ENCODE measurements at regions not wholly inside any gene's neighbourhood (a gene's known extent, or its start where the extent isn't known, plus 50 kb on each side); places are given as distances from the start of the nearest gene placed in this dataset.

DNA sequence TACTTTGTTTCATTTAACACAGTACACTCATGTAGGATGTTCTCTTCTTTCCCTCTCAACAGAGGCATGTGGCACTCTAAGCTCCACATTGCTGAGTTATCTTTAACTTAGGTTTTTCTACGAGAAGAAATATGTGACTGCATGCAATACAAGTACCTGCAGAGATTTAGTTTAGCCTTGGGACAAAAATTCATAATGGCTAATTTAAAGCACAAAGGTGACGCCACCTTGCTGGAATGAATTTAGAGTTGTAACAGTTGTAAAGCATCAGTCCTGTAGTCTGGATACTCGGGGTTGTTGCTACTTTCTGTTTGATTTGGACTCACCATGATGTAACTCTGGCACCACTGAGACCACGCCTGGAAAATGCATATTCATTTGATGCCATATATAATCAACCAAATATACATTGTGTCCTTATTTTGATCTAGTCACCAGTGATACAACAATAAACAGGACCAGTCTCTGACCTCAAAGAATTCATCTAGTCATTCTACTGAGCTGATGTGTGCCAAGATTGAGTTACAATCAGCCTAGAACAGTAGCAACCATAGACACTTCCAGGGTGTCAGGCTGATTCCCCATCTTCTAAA, 451.0 kb upstream of the ZFP42 start:
- DNase-seq = no peak

DNA sequence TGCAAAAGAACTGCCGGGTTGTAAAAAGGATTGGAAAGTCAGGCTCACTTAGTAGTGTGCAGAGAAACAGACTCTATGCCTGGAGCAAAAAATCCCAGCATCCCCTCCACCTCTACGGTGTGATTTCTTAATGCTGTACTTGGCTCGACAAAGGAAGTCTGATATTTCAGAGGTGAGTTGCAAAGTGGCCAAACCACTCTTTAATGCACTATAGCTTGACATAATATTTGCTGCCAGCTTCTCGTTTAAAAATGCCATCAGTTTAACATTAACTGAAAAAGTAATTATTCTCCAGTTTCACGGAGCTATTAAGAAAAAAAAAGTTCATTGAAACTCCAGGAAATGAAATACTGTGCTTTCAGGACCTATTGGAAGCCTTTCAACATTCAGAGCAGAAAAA, 448.3 kb upstream of the ZFP42 start:
- DNase-seq = no peak

DNA sequence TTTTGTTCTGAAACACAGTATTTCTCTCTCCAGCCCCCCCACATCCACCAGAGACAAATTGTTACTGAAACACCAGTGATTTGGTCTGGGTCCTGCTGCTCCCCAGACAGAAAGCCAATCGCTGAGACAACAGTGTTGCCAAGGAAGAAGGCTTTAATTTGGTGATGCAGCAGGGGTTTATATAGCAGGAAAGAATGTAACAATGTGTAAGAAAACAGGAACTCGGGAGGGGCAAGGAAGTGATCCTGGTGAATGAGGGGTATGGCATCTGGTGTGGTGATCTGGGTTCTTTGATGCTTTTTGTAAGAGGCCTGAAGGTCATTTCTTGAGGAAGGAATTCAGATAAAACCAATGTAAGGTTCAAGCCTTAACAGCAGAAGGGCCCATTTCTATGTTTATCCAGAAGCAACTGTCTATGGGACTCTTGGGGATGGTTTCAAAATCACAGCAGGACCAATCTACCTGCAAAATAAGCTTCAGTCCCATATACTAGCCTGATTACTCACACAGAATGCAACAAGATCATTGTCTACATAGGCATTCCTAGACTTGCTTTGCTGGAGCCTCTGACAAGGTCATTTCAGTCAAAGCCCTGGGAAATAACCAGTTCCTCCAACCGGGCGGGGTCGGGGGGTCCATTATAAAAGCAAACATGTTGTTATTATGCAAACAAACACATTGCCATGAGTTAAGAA, 445.2 kb upstream of the ZFP42 start:
- DNase-seq = no peak

DNA sequence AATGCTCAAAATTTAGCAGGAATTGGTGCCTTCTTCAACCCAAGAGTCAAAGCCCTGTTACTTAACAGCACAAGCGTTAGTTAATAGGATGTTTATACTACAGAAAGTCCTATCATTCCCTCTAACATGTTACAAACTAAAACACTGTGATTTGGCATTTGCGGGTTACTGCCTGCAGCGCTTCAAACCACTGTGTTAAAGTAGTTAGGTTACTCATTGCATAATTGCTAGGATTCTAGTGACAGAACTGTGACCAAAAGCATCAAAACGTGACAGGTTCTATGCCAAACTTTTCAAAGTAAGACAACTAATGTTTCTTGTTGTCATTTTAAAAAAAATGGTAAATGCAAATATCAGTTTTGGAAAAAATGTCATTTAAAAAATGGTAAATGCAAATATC, 442.8 kb upstream of the ZFP42 start:
- no peak for DNase-seq

DNA sequence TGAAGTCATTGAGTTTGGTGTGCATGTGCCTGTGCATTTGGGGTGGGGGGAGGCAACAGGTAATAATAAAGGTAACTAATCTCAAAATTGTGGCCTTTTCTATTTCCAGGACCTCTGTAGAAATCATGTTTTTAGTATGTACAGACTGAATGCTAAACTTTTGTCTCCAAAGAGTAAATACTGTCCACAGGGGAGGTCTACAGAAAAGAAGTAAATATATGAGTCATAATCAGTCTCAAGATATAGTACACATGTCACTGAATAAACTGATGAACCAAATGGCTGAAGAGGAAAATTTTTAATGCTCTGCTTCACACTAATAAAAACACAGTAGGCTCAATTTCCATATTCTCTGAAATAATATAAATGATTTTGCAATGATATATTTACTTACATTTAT, 440.4 kb upstream of the ZFP42 start:
- DNase-seq = no peak

DNA sequence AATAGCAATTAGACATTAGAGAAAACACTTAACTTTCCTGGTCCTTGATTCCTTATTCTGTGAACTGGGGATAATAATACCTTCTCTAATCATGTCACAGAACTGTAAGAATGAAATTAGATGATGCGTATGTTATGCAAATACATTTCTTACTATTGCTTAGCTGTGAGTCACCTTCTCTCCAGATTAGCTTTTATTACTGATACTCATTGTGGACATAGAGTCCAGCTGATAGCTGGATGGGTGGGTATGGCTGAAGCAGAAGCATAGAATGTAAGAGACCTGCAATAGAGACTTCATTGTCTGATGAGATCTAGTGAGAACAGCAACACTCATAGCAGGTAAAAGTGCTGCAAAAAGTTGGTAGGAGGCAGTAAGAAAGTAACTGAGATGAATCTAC, 437.2 kb upstream of the ZFP42 start:
- DNase-seq = no peak

DNA sequence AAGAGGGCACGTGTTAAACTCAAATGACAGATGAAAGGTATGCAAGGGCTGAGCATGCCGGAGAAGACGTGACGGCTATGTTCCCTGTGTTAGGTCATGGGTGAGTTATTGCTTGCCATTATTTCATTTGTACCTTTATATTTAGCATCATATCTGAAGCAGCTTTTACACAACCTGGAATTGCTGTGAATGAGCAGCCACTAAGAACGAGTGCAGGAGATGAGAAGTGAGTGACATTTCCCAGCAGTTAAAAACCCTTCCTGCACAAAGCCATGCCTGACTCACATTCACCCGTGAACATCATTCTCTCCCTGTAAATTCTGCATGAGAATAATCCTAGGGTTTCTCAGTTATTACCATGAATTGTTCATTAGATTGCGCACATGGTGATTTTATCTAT, 433.2 kb upstream of the ZFP42 start:
- no peak for DNase-seq

DNA sequence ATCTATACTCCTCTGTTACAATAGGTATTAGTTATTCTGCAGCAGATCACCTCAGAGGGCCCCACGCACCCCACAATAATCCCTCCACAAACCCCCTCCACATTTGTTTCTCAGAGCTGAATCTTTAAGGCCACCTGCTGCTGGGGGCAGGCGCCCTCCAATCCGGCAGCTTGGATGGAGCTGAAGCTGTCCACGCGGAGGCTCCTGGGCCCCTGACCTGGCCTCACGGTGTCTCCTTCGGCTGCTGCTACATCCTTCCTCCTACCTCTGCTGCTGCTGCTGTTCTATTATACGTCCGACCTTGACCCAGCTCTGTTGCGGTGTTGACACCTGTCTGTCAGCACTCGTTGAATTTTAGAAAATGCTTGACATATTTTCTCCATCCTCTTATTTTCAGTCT, 430.2 kb upstream of the ZFP42 start:
- no peak for DNase-seq

DNA sequence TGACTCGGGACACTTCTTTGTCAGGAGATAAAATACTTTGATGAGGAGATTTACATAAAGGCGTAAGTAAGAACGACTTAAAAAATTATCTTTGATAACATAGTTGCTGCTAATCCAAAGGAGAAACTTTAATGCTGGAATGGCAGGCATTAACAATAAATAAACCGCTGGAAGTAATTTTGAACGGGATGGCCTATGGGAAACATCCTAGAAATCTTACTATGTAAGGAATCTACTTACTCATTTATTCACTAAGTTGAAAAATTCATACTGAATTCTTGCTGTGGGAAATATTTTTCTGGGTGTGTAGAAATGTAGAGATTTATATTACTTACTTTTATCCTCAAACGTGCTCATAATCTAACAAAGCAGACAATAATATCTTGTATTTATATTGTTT, 425.7 kb upstream of the ZFP42 start:
- DNase-seq = no peak

DNA sequence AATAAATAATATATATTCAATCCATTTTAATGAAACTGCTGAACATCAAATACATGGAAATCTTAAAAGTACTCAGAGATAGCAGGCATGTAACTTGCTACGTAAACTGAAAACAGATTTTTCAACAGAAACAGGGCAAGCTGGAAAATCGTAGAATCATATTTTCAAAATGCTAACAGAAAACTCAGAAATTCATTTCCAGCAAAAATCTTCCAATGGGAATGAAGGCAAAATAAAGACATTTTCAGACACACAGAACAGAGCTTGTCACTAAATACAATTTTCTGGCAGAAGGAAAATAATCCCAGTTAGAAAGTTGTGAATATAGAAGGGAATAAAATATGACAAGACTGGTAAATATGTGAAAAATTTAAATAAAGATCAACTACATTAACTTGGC, 419.9 kb upstream of the ZFP42 start:
- no peak for DNase-seq

DNA sequence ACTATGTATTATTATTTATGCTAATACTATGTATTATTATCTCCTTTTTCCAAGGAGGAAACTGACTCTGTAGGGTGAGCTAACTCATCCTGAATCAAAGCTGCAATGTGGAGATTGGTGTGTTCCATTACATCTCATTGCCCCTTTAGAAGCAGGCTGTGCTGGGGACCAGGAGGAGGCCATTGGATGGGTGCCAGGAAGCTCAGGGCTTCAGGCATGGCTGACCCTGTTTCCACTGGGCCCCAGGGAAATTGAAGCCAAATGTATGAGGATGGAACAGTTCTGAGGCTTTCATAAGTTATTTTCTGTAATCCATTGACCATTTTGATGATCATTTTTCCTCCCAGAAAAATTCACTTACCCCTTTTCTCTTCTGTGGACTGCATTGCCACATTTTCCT, 418.8 kb upstream of the ZFP42 start:
- DNase-seq = no peak

DNA sequence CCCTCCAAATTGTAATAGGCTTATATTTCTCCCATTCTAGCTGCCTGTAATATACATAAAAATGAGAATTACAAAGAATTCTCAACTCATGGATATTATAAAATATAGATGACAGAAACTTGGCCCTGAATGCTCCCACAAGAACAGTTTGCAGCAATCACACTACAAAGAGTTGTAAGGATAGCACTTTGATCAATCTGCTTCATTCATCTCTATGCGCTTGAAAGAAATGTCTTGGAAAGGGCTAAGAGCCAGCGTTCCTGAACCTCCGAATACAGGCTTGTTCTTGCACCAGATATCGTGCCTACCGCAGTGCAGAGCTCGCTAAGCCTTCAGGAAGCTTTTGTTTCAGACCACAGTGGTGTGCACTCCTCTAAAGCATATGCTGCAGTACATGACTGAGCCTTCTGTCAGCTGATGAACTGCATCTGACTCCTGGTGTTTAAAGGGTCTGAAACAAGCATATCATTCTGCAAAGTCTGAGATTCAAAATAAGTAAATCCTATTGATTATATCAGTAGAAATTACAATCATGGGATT, 417.6 kb upstream of the ZFP42 start:
- DNase-seq = no peak

DNA sequence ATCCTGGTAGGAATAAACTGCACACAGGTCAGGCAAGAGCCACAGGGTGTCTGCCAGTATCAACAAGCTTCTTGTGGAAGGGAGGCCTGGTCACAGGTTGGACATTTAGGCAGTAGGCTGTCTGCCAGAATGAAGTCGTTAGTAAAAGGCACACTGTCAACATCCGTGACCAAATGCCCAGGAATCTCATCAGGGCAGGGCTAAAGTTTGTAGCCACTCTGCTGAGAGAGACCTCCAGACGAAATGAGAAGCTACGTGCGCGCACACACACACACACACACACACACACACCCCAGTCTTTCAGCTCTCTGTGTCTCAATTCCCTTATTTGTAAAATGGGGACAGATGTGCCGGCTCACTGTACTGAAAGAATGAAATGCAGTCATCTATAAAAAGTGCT, 408.7 kb upstream of the ZFP42 start:
- no peak for DNase-seq

DNA sequence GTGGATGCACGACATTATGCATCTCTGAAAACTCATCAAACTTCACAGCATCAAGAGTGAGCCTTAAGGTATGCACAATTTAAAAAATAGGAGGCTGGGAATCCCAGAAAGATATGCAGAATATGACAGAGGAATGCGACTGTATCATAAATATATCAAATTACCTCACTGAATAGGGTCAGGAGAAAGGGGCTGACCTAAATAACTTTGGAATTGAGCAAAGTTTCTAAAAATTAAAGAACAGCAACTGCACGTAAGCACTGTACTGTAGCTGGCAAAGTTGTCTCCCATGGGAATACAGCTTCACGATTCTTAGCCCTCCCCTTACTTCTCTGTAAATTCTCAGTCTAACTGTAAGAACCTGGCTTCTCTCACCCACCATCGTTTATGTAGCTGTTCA, 397.4 kb upstream of the ZFP42 start:
- DNase-seq = no peak

DNA sequence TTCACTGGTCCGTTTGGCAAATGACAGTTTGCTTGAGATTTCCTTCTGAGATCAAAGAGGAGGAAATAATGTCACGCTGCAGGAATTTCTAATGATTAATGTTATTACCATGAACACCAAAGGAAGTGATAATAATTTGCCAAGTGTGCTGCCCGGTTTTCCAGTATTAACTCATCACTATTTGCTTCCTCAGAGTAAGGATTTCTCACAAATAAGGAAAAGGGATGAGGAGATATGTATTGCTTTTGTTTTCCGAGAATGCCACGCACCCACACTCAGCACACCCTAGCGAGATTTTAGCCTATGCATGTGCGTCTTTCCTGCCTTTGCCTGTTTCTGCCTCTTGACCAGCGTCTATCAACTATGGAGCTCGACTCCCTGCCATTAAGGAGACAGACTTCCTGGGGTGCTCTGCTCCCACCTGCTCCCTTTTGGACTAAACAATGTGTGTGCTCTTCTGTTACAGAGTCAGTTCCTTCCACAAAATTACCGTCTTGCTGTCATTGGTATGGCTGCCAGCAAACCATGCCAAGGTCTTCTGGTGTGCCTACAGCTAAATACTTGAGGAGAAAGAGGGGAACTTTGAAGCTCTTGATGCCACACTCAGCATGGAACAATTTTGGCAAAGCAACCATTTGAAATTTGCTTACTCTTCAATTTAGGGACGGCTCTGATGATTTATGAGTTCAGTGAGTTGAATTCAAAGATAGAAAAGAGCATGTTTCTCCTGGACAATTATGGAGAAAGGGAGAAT, 393.1 kb upstream of the ZFP42 start:
- DNase-seq = no peak

DNA sequence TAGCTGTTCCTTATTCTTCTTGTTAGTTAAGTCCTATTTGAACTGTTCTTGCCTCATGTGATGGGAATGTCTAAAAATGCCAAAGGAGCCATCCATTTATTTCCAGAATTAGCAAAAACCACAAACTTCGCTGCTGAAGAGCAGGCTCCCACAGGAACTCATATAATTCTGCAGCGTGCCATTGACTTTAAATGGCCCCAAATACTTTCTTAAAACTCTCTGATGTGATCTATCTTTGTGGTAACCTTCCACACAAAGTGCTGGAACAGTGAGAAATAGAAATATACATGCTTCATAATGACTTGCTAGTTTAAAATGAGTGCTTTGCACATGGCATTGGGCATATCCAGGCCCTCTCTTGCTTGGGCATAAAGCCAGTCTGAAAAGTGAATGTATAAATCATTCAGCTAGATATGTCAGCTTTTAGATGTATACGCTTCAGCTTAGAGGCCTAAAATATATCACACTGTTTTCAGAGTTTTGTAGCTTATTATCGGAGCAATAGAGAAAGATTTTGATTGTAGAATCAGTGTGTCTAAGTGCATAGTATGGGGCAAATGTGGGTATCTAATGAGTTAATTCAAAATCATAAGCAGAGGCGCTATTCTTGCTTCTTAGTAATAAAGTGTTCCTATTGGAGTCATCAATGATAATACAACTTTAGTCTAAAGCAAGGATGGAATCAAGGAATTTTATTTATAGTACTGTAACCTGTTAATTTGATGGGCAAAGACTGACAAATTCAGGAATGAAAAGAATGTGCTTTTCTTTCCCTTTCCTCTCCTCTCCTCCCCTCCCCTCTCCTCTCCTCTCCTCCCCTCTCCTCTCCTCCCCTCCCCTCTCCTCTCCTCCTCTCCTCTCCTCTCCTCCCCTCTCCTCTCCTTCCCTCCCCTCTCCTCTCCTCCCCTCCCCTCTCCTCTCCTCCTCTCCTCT, 392.2 kb upstream of the ZFP42 start:
- DNase-seq = no peak

DNA sequence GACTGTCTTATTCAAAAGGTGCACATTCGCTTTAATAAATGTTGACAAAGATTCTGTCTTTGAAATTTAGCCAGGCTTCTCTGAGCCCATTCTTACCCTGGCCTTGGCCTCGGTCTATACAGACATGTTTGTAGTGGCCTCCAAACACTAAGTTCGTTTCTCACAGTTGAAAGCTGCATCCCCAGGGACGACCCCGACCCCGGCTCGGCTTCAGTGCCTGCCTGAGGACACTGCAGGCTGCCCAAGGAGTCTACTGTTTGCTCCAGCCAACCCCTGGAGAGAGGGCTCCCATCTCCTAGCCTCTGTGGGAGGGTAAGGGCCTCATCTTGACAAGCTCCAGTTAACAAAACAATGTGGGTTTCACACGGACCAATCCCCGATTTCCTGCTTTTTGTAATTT, 390.6 kb upstream of the ZFP42 start:
- no peak for DNase-seq

DNA sequence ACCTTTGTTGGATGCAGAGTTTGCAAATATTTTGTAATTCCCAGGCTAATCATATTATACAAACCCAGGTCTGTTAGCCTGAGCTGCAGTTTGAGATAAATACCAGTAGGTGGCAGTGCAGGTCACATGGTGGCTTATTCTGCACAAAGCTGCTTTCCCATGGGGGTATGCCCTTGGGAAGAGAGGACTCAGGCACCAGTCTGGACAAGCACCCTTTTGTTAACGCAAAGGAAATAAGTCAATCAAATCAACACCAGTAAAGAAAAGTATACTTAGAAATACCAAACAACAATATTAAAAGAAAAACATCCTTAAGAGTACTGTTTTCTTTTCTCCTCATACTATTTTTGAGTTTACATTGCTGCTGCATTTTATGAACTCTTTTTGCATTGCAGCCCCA, 389.0 kb upstream of the ZFP42 start:
- DNase-seq = peak; percentile 44

DNA sequence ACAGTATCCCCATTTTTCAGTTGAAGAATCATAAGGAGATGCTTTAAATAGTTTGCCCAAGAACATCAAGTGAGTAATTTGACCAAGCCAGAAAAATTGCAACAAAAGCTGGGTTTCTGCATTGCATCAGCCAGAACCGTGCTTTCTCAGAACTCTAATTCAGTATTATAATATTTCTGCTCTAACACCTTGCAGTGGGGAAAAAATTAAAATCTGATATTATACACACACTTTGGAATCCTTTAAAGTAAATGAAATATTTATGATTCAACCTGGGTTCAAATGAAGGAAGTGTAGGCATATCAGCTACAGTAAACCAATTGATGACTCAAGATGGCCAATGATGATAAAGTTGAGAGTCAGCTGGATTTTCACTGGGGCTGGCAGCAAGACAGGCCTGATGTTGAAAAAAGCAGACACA, 387.6 kb upstream of the ZFP42 start:
- no peak for DNase-seq

DNA sequence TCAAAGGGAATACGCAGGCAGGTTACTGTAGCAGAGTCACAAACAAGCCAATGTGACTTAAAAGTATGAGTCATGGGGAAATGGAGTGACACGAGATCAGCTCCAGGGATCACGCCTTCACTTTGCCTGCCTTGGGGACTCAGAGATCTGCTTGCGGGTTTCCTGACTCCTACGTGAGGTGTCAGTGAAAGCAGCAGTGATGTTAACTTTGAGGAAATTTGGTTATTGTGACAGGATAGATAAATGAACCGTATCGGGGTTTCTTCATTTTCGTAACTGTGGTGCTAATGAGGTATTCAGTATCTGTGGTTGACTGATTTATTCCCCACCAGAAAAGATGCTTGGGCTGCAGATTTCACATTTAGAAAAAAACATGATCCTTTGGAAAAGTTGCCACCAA, 383.3 kb upstream of the ZFP42 start:
- no peak for DNase-seq

DNA sequence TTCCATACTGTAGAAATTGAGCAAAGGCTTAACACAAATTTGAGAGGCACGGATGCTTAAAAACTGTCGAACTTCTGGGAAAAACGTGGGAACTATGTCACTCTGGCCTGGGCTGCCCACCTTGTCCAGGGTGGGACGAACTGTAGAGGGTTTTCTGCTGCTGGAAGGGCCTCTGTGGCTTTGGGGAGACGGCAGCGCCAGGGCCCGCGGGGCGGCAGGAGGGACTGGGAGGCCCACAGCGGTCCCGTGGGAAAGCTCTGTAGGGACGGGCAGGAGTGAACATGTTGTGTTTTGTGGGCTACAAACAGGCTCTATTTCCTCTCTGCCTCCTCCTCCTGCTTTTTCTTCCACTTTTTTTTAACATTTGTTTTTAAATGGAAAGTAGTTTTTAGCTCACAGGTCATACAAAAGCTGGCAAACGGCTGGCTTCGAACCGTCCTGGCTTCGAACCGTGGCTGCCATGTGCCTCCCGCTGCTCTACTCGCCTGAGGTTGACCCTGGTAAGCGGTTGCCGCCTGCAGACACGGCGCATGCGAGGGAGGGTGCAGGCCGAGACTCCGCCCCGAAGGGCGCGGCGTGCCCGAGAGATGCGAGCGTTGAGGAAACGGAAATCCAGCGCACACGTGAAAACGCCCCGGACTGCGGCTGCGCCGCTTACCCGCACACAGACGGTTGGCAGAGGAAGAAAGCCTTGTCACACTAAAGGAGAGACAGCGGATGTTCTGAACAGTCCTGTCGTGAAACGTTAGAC, 382.3 kb upstream of the ZFP42 start:
- DNase-seq = no peak

DNA sequence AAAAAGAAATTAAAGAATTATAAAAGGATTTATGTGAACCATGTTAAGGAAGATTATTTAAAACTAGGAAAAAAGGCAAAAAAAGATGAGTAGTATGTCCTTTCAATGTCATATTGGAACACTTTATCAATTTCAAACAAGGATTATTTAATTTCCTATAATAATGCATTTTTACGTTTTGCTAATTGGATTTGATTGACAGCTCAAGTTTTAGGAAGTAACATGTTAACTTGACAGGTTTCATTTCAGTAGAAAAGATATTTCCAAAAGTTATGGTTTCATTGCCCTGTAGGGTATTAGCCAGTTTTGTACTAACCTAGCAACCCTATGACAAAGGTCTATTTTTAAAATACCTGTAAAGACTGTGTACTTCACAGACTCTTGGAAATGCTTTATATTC, 379.6 kb upstream of the ZFP42 start:
- no peak for DNase-seq
